ENCODE measurements at regions not wholly inside any gene's neighbourhood (a gene's known extent, or its start where the extent isn't known, plus 50 kb on each side); places are given as distances from the start of the nearest gene placed in this dataset.
"Not testable (repeated sequence)": the region's sequence is repeated elsewhere in the genome, so short reads cannot be mapped to it uniquely, and the experiment has no call there.

DNA sequence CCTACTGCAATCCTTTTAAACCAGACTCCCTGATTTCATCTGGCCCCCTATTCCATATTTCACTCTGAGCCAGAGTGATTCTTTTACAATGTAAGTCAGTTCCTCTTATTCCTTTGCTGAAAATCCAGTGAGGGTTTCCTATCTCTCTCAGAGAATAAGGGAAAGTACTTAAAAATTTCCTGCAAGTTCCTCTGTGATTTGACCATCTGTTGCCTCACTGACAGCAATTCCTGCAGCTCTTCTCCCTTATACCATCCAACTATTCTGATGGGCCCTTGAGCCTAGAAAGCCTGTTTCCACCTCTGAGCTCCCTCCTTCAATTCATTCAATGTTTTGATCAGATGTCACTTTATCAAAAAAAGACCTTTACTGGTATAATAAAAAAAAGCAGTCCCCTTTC, 317.1 kb upstream of the CCNH start:
- no peaks in the 10 kb centered on the region for H3K9me3 ChIP-seq (ENCODE audit: low read length)
- H4K20me1 ChIP-seq (ENCODE audit: insufficient read depth): no peaks in the 10 kb centered on the region
- H2AFZ ChIP-seq (ENCODE audit: low read depth, low read length): no peak overlapping the region
- no peak overlapping the region for H3K27ac ChIP-seq (ENCODE audit: low read length)
- H3K9ac ChIP-seq (ENCODE audit: low read length): no peak overlapping the region
- H3K79me2 ChIP-seq (replicated peaks; ENCODE audit: insufficient read depth, low read length): peaks cover 70% of the 10 kb centered on the region
- H3K9me2 ChIP-seq (ENCODE audit: insufficient read depth, low read length): no peaks in the 10 kb centered on the region
- TF ChIP-seq TAF1 (IDR thresholded peaks at IDR 0.05; ENCODE audit: low read depth) (no peak), EP300 (conservative IDR thresholded peaks at IDR 0.05; ENCODE audit: poor library complexity, severe bottlenecking) (no peak), RAD21 (conservative IDR thresholded peaks at IDR 0.05) (no peak), SMC3 (conservative IDR thresholded peaks at IDR 0.05; ENCODE audit: poor library complexity) (no peak), EZH2 (IDR thresholded peaks at IDR 0.05; ENCODE audit: borderline replicate concordance, insufficient read depth, low read length, poor library complexity, severe bottlenecking) (no peak)
- TF ChIP-seq, protein P1, sequence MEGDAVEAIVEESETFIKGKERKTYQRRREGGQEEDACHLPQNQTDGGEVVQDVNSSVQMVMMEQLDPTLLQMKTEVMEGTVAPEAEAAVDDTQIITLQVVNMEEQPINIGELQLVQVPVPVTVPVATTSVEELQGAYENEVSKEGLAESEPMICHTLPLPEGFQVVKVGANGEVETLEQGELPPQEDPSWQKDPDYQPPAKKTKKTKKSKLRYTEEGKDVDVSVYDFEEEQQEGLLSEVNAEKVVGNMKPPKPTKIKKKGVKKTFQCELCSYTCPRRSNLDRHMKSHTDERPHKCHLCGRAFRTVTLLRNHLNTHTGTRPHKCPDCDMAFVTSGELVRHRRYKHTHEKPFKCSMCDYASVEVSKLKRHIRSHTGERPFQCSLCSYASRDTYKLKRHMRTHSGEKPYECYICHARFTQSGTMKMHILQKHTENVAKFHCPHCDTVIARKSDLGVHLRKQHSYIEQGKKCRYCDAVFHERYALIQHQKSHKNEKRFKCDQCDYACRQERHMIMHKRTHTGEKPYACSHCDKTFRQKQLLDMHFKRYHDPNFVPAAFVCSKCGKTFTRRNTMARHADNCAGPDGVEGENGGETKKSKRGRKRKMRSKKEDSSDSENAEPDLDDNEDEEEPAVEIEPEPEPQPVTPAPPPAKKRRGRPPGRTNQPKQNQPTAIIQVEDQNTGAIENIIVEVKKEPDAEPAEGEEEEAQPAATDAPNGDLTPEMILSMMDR (IDR thresholded peaks at IDR 0.05; ENCODE audit: poor library complexity, severe bottlenecking): no peak
- TF ChIP-seq, protein P2, sequence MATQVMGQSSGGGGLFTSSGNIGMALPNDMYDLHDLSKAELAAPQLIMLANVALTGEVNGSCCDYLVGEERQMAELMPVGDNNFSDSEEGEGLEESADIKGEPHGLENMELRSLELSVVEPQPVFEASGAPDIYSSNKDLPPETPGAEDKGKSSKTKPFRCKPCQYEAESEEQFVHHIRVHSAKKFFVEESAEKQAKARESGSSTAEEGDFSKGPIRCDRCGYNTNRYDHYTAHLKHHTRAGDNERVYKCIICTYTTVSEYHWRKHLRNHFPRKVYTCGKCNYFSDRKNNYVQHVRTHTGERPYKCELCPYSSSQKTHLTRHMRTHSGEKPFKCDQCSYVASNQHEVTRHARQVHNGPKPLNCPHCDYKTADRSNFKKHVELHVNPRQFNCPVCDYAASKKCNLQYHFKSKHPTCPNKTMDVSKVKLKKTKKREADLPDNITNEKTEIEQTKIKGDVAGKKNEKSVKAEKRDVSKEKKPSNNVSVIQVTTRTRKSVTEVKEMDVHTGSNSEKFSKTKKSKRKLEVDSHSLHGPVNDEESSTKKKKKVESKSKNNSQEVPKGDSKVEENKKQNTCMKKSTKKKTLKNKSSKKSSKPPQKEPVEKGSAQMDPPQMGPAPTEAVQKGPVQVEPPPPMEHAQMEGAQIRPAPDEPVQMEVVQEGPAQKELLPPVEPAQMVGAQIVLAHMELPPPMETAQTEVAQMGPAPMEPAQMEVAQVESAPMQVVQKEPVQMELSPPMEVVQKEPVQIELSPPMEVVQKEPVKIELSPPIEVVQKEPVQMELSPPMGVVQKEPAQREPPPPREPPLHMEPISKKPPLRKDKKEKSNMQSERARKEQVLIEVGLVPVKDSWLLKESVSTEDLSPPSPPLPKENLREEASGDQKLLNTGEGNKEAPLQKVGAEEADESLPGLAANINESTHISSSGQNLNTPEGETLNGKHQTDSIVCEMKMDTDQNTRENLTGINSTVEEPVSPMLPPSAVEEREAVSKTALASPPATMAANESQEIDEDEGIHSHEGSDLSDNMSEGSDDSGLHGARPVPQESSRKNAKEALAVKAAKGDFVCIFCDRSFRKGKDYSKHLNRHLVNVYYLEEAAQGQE (IDR thresholded peaks at IDR 0.05; ENCODE audit: borderline replicate concordance): no peak
- H3K36me3 ChIP-seq (ENCODE audit: insufficient read depth, low read length): no peaks in the 10 kb centered on the region
- peaks cover 6% of the 10 kb centered on the region for H3F3A ChIP-seq (ENCODE audit: insufficient read depth, low read length, poor library complexity, severe bottlenecking)
- no peak overlapping the region for H3K4me2 ChIP-seq (ENCODE audit: low read length)
- H3K4me3 ChIP-seq (ENCODE audit: low read length): peak overlapping the region; percentile 63
- H3K27me3 ChIP-seq (ENCODE audit: insufficient read depth, low read depth, low read length): no peaks in the 10 kb centered on the region

DNA sequence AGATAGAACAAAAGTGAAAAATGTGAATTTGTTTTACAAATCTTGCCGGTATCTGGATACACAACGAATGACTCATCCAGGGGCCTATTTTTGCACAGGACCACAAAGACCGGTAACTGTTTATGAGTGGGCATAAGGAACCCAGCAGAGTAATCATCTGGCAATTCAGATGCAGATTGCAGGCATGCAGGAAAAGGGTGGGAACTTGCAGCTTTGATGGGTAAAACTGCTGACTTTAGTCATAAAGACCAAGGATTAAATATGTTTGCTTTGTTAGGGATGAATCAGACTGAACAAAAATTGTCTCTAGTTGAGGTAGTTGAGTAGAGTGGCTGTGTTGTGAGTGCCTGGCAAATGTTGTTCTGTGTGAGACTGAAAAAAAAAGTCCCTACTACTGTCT, 309.6 kb upstream of the CCNH start:
- H3K4me3 ChIP-seq (ENCODE audit: low read length): no peak overlapping the region
- H3K9me3 ChIP-seq (ENCODE audit: low read length): peaks cover 9% of the 10 kb centered on the region
- H3K79me2 ChIP-seq (replicated peaks; ENCODE audit: insufficient read depth, low read length): peaks cover 26% of the 10 kb centered on the region
- H3K27ac ChIP-seq (ENCODE audit: low read length): no peak overlapping the region
- H3K9me2 ChIP-seq (ENCODE audit: insufficient read depth, low read length): no peaks in the 10 kb centered on the region
- no peaks in the 10 kb centered on the region for H3K27me3 ChIP-seq (ENCODE audit: insufficient read depth, low read depth, low read length)
- no peak overlapping the region for H3K4me2 ChIP-seq (ENCODE audit: low read length)
- no peak overlapping the region for H2AFZ ChIP-seq (ENCODE audit: low read depth, low read length)
- H3F3A ChIP-seq (ENCODE audit: insufficient read depth, low read length, poor library complexity, severe bottlenecking): no peaks in the 10 kb centered on the region
- no peaks in the 10 kb centered on the region for H4K20me1 ChIP-seq (ENCODE audit: insufficient read depth)
- H3K9ac ChIP-seq (ENCODE audit: low read length): no peak overlapping the region
- TF ChIP-seq, protein P2 (IDR thresholded peaks at IDR 0.05; ENCODE audit: borderline replicate concordance): no peak
- TF ChIP-seq, protein P1 (IDR thresholded peaks at IDR 0.05; ENCODE audit: poor library complexity, severe bottlenecking): no peak
- no peak for TF ChIP-seq RAD21 (conservative IDR thresholded peaks at IDR 0.05)
- TF ChIP-seq EZH2 (IDR thresholded peaks at IDR 0.05; ENCODE audit: borderline replicate concordance, insufficient read depth, low read length, poor library complexity, severe bottlenecking): no peak
- no peak for TF ChIP-seq EP300 (conservative IDR thresholded peaks at IDR 0.05; ENCODE audit: poor library complexity, severe bottlenecking)
- no peak for TF ChIP-seq MXI1 (conservative IDR thresholded peaks at IDR 0.05; ENCODE audit: poor library complexity, severe bottlenecking)
- no peak for TF ChIP-seq POLR2AphosphoS5 (IDR thresholded peaks at IDR 0.05)
- TF ChIP-seq TAF1 (IDR thresholded peaks at IDR 0.05; ENCODE audit: low read depth): no peak
- no peak for TF ChIP-seq SMC3 (conservative IDR thresholded peaks at IDR 0.05; ENCODE audit: poor library complexity)
- no peaks in the 10 kb centered on the region for H3K36me3 ChIP-seq (ENCODE audit: insufficient read depth, low read length)

DNA sequence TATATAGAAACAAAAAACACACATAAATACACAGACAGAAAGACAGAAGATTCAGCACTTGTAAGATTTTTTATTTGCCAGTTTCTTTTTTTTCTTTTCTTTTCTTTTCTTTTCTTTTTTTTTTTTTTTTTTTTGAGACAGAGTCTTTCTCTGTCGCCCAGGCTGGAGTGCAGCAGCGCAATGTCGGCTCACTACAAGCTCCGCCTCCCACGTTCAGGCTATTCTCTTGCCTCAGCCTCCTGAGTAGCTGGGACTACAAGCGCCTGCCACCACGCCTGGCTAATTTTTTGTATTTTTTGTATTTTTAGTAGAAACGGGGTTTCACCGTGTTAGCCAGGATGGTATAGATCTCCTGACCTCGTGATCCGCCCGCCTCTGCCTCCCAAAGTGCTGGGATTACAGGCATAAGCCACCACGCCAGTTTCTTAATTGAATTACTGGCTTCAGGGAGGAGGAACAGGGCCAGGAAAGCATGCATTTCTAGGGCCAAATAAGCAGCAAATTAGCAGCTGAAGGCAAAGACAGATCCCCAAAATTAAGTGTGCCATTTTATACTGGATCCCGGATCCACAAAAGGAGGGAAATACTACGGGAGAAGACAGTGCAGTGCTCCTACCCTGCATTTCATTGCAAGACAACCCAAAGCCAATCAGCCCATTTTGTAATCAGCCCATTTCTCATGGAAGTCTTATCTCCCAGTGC, 305.6 kb upstream of the CCNH start:
- not testable (repeated sequence) for H3K4me2 ChIP-seq (ENCODE audit: low read length); H3K9me2 ChIP-seq (ENCODE audit: insufficient read depth, low read length); H3K9ac ChIP-seq (ENCODE audit: low read length); H3K27ac ChIP-seq (ENCODE audit: low read length); H4K20me1 ChIP-seq (ENCODE audit: insufficient read depth); H3K9me3 ChIP-seq (ENCODE audit: low read length); H3F3A ChIP-seq (ENCODE audit: insufficient read depth, low read length, poor library complexity, severe bottlenecking); H3K27me3 ChIP-seq (ENCODE audit: insufficient read depth, low read depth, low read length); H2AFZ ChIP-seq (ENCODE audit: low read depth, low read length); H3K79me2 ChIP-seq (replicated peaks; ENCODE audit: insufficient read depth, low read length); H3K36me3 ChIP-seq (ENCODE audit: insufficient read depth, low read length); H3K4me3 ChIP-seq (ENCODE audit: low read length)

Measured in neural cell (in vitro differentiated cells).